ENCODE measurements at regions not wholly inside any gene's neighbourhood (a gene's known extent, or its start where the extent isn't known, plus 50 kb on each side); places are given as distances from the start of the nearest gene placed in this dataset.
A peak's percentile ranks its signal among the peaks of the same experiment; 100 is the strongest.

- Histone ChIP-seq H3K4me1 (ENCODE audit: control insufficient read depth, insufficient read depth, low read length) (no peaks in the 10 kb centered on the region), H3K36me3 (ENCODE audit: control insufficient read depth, insufficient read depth, low read length) (no peaks in the 10 kb centered on the region), H3K4me3 (ENCODE audit: low read depth, low read length) (no peak overlapping the region), H3K27ac (ENCODE audit: low read depth, low read length) (no peak overlapping the region), H3K27me3 (ENCODE audit: control insufficient read depth, insufficient read depth, low read length) (no peaks in the 10 kb centered on the region), H3K9me3 (ENCODE audit: control insufficient read depth, insufficient read depth, low read length) (no peaks in the 10 kb centered on the region)
- DNase-seq (ENCODE audit: low read depth in 4 of 6, low spot score in 6 of 6) = peak in 1 of 6 donors; percentile 38
- WGBS (ENCODE audit: insufficient coverage) = 84% methylated on average over 2 of the region's 3 CpGs
Observed at GRCh38 chr5:27257696-27258095, 219.3 kb upstream of the CDH9 start.

- H3K4me3 ChIP-seq (ENCODE audit: low read depth, low read length) = no peak overlapping the region
- DNase-seq (ENCODE audit: low read depth in 4 of 6, low spot score in 6 of 6) = no peak
- no peaks in the 10 kb centered on the region for H3K36me3 ChIP-seq (ENCODE audit: control insufficient read depth, insufficient read depth, low read length)
- H3K27me3 ChIP-seq (ENCODE audit: control insufficient read depth, insufficient read depth, low read length) = no peaks in the 10 kb centered on the region
- no peak overlapping the region for H3K27ac ChIP-seq (ENCODE audit: low read depth, low read length)
- H3K4me1 ChIP-seq (ENCODE audit: control insufficient read depth, insufficient read depth, low read length) = no peaks in the 10 kb centered on the region
- 79% methylated on average over 2 of the region's 2 CpGs for whole genome bisulfite sequencing (ENCODE audit: insufficient coverage)
- no peaks in the 10 kb centered on the region for H3K9me3 ChIP-seq (ENCODE audit: control insufficient read depth, insufficient read depth, low read length)
Observed at GRCh38 chr5:27252911-27253310, 214.5 kb upstream of the CDH9 start.

- H3K36me3 ChIP-seq (ENCODE audit: control insufficient read depth, insufficient read depth, low read length) = no peaks in the 10 kb centered on the region
- no peaks in the 10 kb centered on the region for H3K27me3 ChIP-seq (ENCODE audit: control insufficient read depth, insufficient read depth, low read length)
- no peaks in the 10 kb centered on the region for H3K4me1 ChIP-seq (ENCODE audit: control insufficient read depth, insufficient read depth, low read length)
- H3K9me3 ChIP-seq (ENCODE audit: control insufficient read depth, insufficient read depth, low read length) = no peaks in the 10 kb centered on the region
- H3K4me3 ChIP-seq (ENCODE audit: low read depth, low read length) = no peak overlapping the region
- no CpG with 5 or more reads among the region's 2 CpGs for WGBS (ENCODE audit: insufficient coverage)
- H3K27ac ChIP-seq (ENCODE audit: low read depth, low read length) = no peak overlapping the region
- DNase-seq (ENCODE audit: low read depth in 4 of 6, low spot score in 6 of 6) = no peak
Observed at GRCh38 chr5:27242258-27242626, 203.9 kb upstream of the CDH9 start.

GRCh38 chr5:27241564-27242257 is 203.3 kb upstream of the CDH9 start:
- H3K27ac ChIP-seq (ENCODE audit: low read depth, low read length) = no peak overlapping the region
- H3K4me3 ChIP-seq (ENCODE audit: low read depth, low read length) = no peak overlapping the region
- H3K4me1 ChIP-seq (ENCODE audit: control insufficient read depth, insufficient read depth, low read length) = no peaks in the 10 kb centered on the region
- H3K27me3 ChIP-seq (ENCODE audit: control insufficient read depth, insufficient read depth, low read length) = no peaks in the 10 kb centered on the region
- H3K36me3 ChIP-seq (ENCODE audit: control insufficient read depth, insufficient read depth, low read length) = no peaks in the 10 kb centered on the region
- no peaks in the 10 kb centered on the region for H3K9me3 ChIP-seq (ENCODE audit: control insufficient read depth, insufficient read depth, low read length)
- no CpG with 5 or more reads among the region's 5 CpGs for WGBS (ENCODE audit: insufficient coverage)
- DNase-seq (ENCODE audit: low read depth in 4 of 6, low spot score in 6 of 6) = no peak

- no peaks in the 10 kb centered on the region for H3K9me3 ChIP-seq (ENCODE audit: control insufficient read depth, insufficient read depth, low read length)
- WGBS (ENCODE audit: insufficient coverage) = no CpG with 5 or more reads among the region's 2 CpGs
- no peak for DNase-seq (ENCODE audit: low read depth in 4 of 6, low spot score in 6 of 6)
- H3K36me3 ChIP-seq (ENCODE audit: control insufficient read depth, insufficient read depth, low read length) = no peaks in the 10 kb centered on the region
- H3K27ac ChIP-seq (ENCODE audit: low read depth, low read length) = no peak overlapping the region
- H3K4me1 ChIP-seq (ENCODE audit: control insufficient read depth, insufficient read depth, low read length) = no peaks in the 10 kb centered on the region
- no peak overlapping the region for H3K4me3 ChIP-seq (ENCODE audit: low read depth, low read length)
- no peaks in the 10 kb centered on the region for H3K27me3 ChIP-seq (ENCODE audit: control insufficient read depth, insufficient read depth, low read length)
Observed at GRCh38 chr5:27240791-27241190, 202.4 kb upstream of the CDH9 start.

GRCh38 chr5:27234916-27235315 is 196.5 kb upstream of the CDH9 start:
- no CpG with 5 or more reads among the region's 2 CpGs for WGBS (ENCODE audit: insufficient coverage)
- Histone ChIP-seq H3K27me3 (ENCODE audit: control insufficient read depth, insufficient read depth, low read length) (no peaks in the 10 kb centered on the region), H3K9me3 (ENCODE audit: control insufficient read depth, insufficient read depth, low read length) (no peaks in the 10 kb centered on the region), H3K4me1 (ENCODE audit: control insufficient read depth, insufficient read depth, low read length) (no peaks in the 10 kb centered on the region), H3K27ac (ENCODE audit: low read depth, low read length) (no peak overlapping the region), H3K4me3 (ENCODE audit: low read depth, low read length) (no peak overlapping the region), H3K36me3 (ENCODE audit: control insufficient read depth, insufficient read depth, low read length) (no peaks in the 10 kb centered on the region)
- no peak for DNase-seq (ENCODE audit: low read depth in 4 of 6, low spot score in 6 of 6)

GRCh38 chr5:27221410-27221809 is 183.0 kb upstream of the CDH9 start:
- DNase-seq (ENCODE audit: low read depth in 4 of 6, low spot score in 6 of 6) = no peak
- Histone ChIP-seq H3K4me3 (ENCODE audit: low read depth, low read length) (no peak overlapping the region), H3K9me3 (ENCODE audit: control insufficient read depth, insufficient read depth, low read length) (no peaks in the 10 kb centered on the region), H3K4me1 (ENCODE audit: control insufficient read depth, insufficient read depth, low read length) (no peaks in the 10 kb centered on the region), H3K27me3 (ENCODE audit: control insufficient read depth, insufficient read depth, low read length) (no peaks in the 10 kb centered on the region), H3K27ac (ENCODE audit: low read depth, low read length) (no peak overlapping the region), H3K36me3 (ENCODE audit: control insufficient read depth, insufficient read depth, low read length) (no peaks in the 10 kb centered on the region)
- no CpG with 5 or more reads among the region's 1 CpG for WGBS (ENCODE audit: insufficient coverage)

- Histone ChIP-seq H3K4me3 (ENCODE audit: low read depth, low read length) (no peak overlapping the region), H3K36me3 (ENCODE audit: control insufficient read depth, insufficient read depth, low read length) (no peaks in the 10 kb centered on the region), H3K4me1 (ENCODE audit: control insufficient read depth, insufficient read depth, low read length) (no peaks in the 10 kb centered on the region), H3K27me3 (ENCODE audit: control insufficient read depth, insufficient read depth, low read length) (no peaks in the 10 kb centered on the region), H3K9me3 (ENCODE audit: control insufficient read depth, insufficient read depth, low read length) (no peaks in the 10 kb centered on the region), H3K27ac (ENCODE audit: low read depth, low read length) (no peak overlapping the region)
- no CpG with 5 or more reads among the region's 4 CpGs for WGBS (ENCODE audit: insufficient coverage)
- DNase-seq (ENCODE audit: low read depth in 4 of 6, low spot score in 6 of 6) = no peak
Observed at GRCh38 chr5:27220752-27221151, 182.4 kb upstream of the CDH9 start.

GRCh38 chr5:27217977-27218376 is 179.6 kb upstream of the CDH9 start:
- Histone ChIP-seq H3K4me1 (ENCODE audit: control insufficient read depth, insufficient read depth, low read length) (no peaks in the 10 kb centered on the region), H3K27me3 (ENCODE audit: control insufficient read depth, insufficient read depth, low read length) (no peaks in the 10 kb centered on the region), H3K36me3 (ENCODE audit: control insufficient read depth, insufficient read depth, low read length) (no peaks in the 10 kb centered on the region), H3K4me3 (ENCODE audit: low read depth, low read length) (no peak overlapping the region), H3K27ac (ENCODE audit: low read depth, low read length) (no peak overlapping the region), H3K9me3 (ENCODE audit: control insufficient read depth, insufficient read depth, low read length) (no peaks in the 10 kb centered on the region)
- no peak for DNase-seq (ENCODE audit: low read depth in 4 of 6, low spot score in 6 of 6)
- WGBS (ENCODE audit: insufficient coverage) = 87% methylated on average over 3 of the region's 7 CpGs

GRCh38 chr5:27217155-27217956 is 179.0 kb upstream of the CDH9 start:
- no peak overlapping the region for H3K4me3 ChIP-seq (ENCODE audit: low read depth, low read length)
- peaks cover 1% of the 10 kb centered on the region for H3K9me3 ChIP-seq (ENCODE audit: control insufficient read depth, insufficient read depth, low read length)
- DNase-seq (ENCODE audit: low read depth in 4 of 6, low spot score in 6 of 6) = no peak
- no peaks in the 10 kb centered on the region for H3K27me3 ChIP-seq (ENCODE audit: control insufficient read depth, insufficient read depth, low read length)
- H3K4me1 ChIP-seq (ENCODE audit: control insufficient read depth, insufficient read depth, low read length) = no peaks in the 10 kb centered on the region
- no peaks in the 10 kb centered on the region for H3K36me3 ChIP-seq (ENCODE audit: control insufficient read depth, insufficient read depth, low read length)
- no peak overlapping the region for H3K27ac ChIP-seq (ENCODE audit: low read depth, low read length)
- 92% methylated on average over 10 of the region's 15 CpGs for WGBS (ENCODE audit: insufficient coverage)

Data from spinal cord (tissue), 9 donors.